K562 (cell line): ENCODE measurements at regions not wholly inside any gene's neighbourhood (a gene's known extent, or its start where the extent isn't known, plus 50 kb on each side); places are given as distances from the start of the nearest gene placed in this dataset.

Experiments used
- POLR2AphosphoS5 ChIP-seq: IDR thresholded peaks from 2 replicates; pipeline ENCODE4 v1.6.1; 2011; ENCODE audit warnings: mild to moderate bottlenecking, low read depth, low read length, moderate library complexity; ENCODE audit not compliant: control insufficient read depth, insufficient read depth
- ZNF124 ChIP-seq: sonication (generic); formaldehyde crosslinking; IDR thresholded peaks from 2 replicates; pipeline ENCODE4 v1.8.1; 2022; ENCODE audit warnings: missing genetic modification reagents
- TF ChIP-seq, protein P1 (sequence below): sonication (generic); formaldehyde crosslinking; IDR thresholded peaks from 2 replicates; pipeline ENCODE4 v1.8.0; 2022; ENCODE audit warnings: missing genetic modification reagents, mild to moderate bottlenecking, borderline replicate concordance

DNA sequence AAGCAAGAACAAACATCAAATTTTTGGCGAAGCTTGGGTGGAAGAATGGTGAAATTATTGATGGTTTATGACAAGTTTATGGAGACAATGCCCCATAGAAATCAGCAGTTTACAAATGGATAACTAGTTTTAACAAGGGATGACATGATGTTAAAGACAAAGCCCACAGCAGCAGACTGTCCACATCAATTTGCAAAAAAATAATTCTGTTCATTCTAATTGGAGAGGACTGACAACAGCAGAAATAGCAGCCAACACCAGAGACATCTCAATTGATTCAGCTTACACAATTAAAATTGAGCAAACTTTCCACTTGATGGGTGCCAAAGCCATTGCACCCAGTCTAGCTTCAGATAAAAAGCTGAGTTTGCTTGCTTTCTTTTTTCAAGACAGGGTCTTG, 82.7 kb upstream of the STK32A start:
- TF ChIP-seq, protein P1, sequence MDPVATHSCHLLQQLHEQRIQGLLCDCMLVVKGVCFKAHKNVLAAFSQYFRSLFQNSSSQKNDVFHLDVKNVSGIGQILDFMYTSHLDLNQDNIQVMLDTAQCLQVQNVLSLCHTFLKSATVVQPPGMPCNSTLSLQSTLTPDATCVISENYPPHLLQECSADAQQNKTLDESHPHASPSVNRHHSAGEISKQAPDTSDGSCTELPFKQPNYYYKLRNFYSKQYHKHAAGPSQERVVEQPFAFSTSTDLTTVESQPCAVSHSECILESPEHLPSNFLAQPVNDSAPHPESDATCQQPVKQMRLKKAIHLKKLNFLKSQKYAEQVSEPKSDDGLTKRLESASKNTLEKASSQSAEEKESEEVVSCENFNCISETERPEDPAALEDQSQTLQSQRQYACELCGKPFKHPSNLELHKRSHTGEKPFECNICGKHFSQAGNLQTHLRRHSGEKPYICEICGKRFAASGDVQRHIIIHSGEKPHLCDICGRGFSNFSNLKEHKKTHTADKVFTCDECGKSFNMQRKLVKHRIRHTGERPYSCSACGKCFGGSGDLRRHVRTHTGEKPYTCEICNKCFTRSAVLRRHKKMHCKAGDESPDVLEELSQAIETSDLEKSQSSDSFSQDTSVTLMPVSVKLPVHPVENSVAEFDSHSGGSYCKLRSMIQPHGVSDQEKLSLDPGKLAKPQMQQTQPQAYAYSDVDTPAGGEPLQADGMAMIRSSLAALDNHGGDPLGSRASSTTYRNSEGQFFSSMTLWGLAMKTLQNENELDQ (CRISPR knock-in tag): no peak
- no peak for TF ChIP-seq POLR2AphosphoS5
- no peak for TF ChIP-seq ZNF124
